Uterus (tissue), 3 donors: ENCODE measurements at regions not wholly inside any gene's neighbourhood (a gene's known extent, or its start where the extent isn't known, plus 50 kb on each side); places are given as distances from the start of the nearest gene placed in this dataset.

Source experiments
- DNase-seq, 2 donors: peaks; one replicate each; pipeline ENCODE4 v3.0.0-alpha.2; 2019 to 2020
- H3K27ac ChIP-seq, 2 donors: fragments of 200-600 bp; sonication (generic); 1 replicate in 1 of 2; 2 replicates in 1 of 2; pipeline ENCODE4 v1.5.1; 2016 to 2018
- H3K27me3 ChIP-seq, 2 donors: fragments of 200-600 bp; sonication (generic); one replicate each; pipeline ENCODE4 v1.5.1; 2018 to 2019; ENCODE audit warnings: control low read depth in 1 of 2
- H3K36me3 ChIP-seq, 2 donors: fragments of 200-600 bp; sonication (generic); one replicate each; pipeline ENCODE4 v1.5.1; 2019; ENCODE audit warnings: control low read depth in 1 of 2
- H3K4me1 ChIP-seq, 2 donors: fragments of 200-600 bp; sonication (generic); one replicate each; pipeline ENCODE4 v1.5.1; 2018 to 2019; ENCODE audit warnings: control low read depth in 1 of 2
- H3K4me3 ChIP-seq, 2 donors: fragments of 200-600 bp; sonication (generic); 1 replicate in 1 of 2; 2 replicates in 1 of 2; pipeline ENCODE4 v1.5.1; 2018 to 2019; ENCODE audit warnings: mild to moderate bottlenecking in 1 of 2
- H3K9me3 ChIP-seq, 2 donors: fragments of 200-600 bp; sonication (generic); one replicate each; pipeline ENCODE4 v1.5.1; 2019; ENCODE audit warnings: control low read depth in 1 of 2
- POLR2A ChIP-seq, 2 donors: fragments of 450-650 bp; IDR thresholded peaks; one replicate each; pipeline ENCODE4 v1.6.1; 2016; ENCODE audit warnings: antibody characterized with exemption in 2 of 2, mild to moderate bottlenecking in 1 of 2, moderate library complexity in 1 of 2
- intact Hi-C: fragments of 100-400 bp; cut with DNase I; formaldehyde crosslinking; loops from one replicate; pipeline ENCODE4 v1.15.1; 2023; ENCODE audit warnings: low total_unique reads
- TF ChIP-seq, protein P1 (sequence below), 4 experiments: fragments of 200-600 bp in 2 of 4; fragments of 450-650 bp in 2 of 4; sonication (generic) in 2 of 4; IDR thresholded peaks; one replicate each; pipeline ENCODE4 v1.5.1; 2016 to 2019; ENCODE audit warnings: antibody characterized with exemption in 4 of 4, mild to moderate bottlenecking in 2 of 4, moderate library complexity in 1 of 4
- donor health status: DM: yes; HTN: yes; CAD: no.

DNA sequence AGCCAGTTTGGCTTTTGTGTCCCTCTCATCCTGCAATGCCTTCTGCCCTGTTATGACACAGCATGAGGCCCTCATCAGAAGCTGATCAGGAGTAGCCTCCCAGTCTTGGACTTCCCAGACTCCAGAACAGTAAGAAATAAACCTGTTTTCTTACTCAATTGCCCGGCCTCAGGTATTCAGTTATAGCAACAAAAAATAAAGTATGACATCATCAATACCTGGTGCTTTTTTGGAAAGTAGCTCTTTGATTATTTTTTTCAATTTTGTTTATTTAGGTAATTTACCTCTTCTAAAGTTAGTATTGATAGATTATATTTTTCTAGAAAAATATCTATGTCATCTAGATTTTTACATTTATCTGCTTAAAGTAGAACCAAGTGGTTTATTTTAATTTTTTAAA lies 112.8 kb upstream of the CES5A start:
- Histone ChIP-seq H3K36me3 (no peaks in the 10 kb centered on the region), H3K27me3 (no peaks in the 10 kb centered on the region), H3K4me3 (no peak overlapping the region), H3K27ac (no peak overlapping the region), H3K4me1 (no peaks in the 10 kb centered on the region), H3K9me3 (no peaks in the 10 kb centered on the region)
- no peak for DNase-seq
- TF ChIP-seq, protein P1, sequence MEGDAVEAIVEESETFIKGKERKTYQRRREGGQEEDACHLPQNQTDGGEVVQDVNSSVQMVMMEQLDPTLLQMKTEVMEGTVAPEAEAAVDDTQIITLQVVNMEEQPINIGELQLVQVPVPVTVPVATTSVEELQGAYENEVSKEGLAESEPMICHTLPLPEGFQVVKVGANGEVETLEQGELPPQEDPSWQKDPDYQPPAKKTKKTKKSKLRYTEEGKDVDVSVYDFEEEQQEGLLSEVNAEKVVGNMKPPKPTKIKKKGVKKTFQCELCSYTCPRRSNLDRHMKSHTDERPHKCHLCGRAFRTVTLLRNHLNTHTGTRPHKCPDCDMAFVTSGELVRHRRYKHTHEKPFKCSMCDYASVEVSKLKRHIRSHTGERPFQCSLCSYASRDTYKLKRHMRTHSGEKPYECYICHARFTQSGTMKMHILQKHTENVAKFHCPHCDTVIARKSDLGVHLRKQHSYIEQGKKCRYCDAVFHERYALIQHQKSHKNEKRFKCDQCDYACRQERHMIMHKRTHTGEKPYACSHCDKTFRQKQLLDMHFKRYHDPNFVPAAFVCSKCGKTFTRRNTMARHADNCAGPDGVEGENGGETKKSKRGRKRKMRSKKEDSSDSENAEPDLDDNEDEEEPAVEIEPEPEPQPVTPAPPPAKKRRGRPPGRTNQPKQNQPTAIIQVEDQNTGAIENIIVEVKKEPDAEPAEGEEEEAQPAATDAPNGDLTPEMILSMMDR (IDR thresholded peaks at IDR 0.05) = no peak
- TF ChIP-seq POLR2A (IDR thresholded peaks at IDR 0.05) = no peak
- intact Hi-C loops = no loop called here

DNA sequence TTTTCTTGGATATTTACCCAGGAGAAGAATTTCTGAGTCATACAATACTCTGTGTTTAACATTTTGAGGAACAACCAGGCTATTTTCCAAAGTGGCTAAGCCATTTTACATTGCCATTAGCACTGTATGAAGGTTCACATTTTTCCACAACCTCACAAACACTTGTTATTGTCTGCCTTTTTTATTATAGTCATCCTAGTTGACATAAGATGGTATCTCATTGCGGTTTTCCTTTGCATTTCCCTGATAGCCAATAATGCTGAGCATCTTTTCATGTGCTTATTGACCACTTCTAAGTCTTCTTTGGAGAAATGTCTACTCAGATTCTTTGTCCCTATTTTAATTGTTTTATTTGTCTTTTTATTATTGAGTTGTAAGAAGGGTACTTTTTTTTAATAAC lies 107.4 kb upstream of the CES5A start:
- intact Hi-C loops = no loop called here
- Histone ChIP-seq H3K27ac (no peak overlapping the region), H3K36me3 (no peaks in the 10 kb centered on the region), H3K4me1 (no peaks in the 10 kb centered on the region), H3K27me3 (no peaks in the 10 kb centered on the region), H3K9me3 (no peaks in the 10 kb centered on the region), H3K4me3 (no peak overlapping the region)
- DNase-seq = no peak
- TF ChIP-seq, protein P1 (IDR thresholded peaks at IDR 0.05) = no peak
- TF ChIP-seq POLR2A (IDR thresholded peaks at IDR 0.05) = no peak

DNA sequence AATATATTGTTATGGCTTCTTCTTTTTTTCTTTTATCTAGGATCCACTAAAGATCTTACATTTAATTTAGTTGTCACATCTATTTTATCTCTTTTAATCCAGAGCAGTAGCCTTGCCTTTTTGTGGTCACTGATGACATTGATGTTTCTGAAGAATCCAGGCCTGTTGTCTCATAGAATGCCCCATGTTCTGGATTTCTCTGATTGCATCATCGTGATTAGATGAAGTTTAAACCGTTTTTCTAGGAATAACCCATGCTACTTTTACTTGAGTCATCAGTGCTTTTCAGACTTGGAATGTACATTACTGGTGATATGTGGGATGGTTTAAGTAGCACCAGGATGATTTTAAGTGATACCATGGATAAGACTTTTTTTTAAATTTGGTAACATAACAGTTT lies 106.4 kb upstream of the CES5A start:
- Histone ChIP-seq H3K9me3 (no peaks in the 10 kb centered on the region), H3K4me3 (no peak overlapping the region), H3K36me3 (no peaks in the 10 kb centered on the region), H3K4me1 (no peaks in the 10 kb centered on the region), H3K27ac (no peak overlapping the region), H3K27me3 (no peaks in the 10 kb centered on the region)
- intact Hi-C loops = no loop called here
- DNase-seq = no peak
- TF ChIP-seq, protein P1 (IDR thresholded peaks at IDR 0.05) = no peak

DNA sequence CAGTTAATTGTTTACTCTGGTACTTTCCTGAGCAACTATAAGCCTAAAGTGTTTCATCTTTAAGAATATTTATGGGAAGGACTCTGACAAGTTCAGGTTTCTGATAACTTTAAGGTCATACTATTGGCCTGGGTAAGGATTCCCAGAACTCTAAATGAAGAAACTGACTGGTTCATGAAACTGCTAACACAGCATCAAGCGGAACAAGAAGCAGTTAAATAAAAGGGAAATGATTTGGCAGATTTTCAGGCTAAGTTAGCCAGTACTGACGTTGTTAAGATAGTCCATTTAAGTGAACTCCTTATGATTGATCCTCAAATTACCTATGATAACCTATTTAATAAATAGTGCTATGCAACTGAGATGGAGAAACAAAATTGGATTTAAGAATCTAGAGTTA lies 101.6 kb upstream of the CES5A start:
- no peak overlapping the region for H3K27ac ChIP-seq
- no peak for DNase-seq
- no peaks in the 10 kb centered on the region for H3K27me3 ChIP-seq
- intact Hi-C loops = no loop called here
- H3K36me3 ChIP-seq = no peaks in the 10 kb centered on the region
- no peak overlapping the region for H3K4me3 ChIP-seq
- H3K9me3 ChIP-seq = no peaks in the 10 kb centered on the region
- no peak for TF ChIP-seq POLR2A (IDR thresholded peaks at IDR 0.05)
- TF ChIP-seq, protein P1 (IDR thresholded peaks at IDR 0.05) = no peak
- no peaks in the 10 kb centered on the region for H3K4me1 ChIP-seq

DNA sequence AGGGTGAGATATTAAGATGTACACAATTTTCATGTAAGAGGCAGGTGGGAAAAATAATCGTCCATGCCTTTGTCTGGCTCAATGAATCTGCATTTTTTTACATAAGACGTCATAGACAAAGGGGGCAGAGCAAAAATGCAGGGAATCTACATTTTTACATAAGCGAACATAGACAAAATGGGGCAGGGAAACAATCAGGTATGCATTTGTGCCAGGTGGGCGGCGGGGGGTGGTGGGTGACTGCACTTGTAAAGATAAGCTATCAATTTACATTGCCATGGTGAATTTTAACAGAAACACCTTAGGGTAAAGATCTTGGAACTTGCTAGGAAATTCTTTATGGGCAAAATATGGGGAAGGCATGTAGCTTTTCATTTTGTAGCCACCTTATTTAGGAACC lies 96.3 kb upstream of the CES5A start:
- no peak overlapping the region for H3K4me3 ChIP-seq
- H3K4me1 ChIP-seq = no peaks in the 10 kb centered on the region
- TF ChIP-seq, protein P1 (IDR thresholded peaks at IDR 0.05) = no peak
- no peak for TF ChIP-seq POLR2A (IDR thresholded peaks at IDR 0.05)
- no peak overlapping the region for H3K27ac ChIP-seq
- H3K9me3 ChIP-seq = no peaks in the 10 kb centered on the region
- no peaks in the 10 kb centered on the region for H3K27me3 ChIP-seq
- DNase-seq = no peak
- H3K36me3 ChIP-seq = no peaks in the 10 kb centered on the region
- intact Hi-C loops = no loop called here
